Naive thymus-derived CD8-positive, alpha-beta T cell (primary cell): ENCODE measurements at regions not wholly inside any gene's neighbourhood (a gene's known extent, or its start where the extent isn't known, plus 50 kb on each side); places are given as distances from the start of the nearest gene placed in this dataset.
"Not testable (repeated sequence)": the region's sequence is repeated elsewhere in the genome, so short reads cannot be mapped to it uniquely, and the experiment has no call there.

Experiments
- ATAC-seq, 2 donors: fragments of 150-1000 bp; cut with Tn5 transposase in 1 of 2; sonication (Bioruptor Pico), chemical (Tn5 transposase) in 1 of 2; 1 replicate in 1 of 2; 2 replicates in 1 of 2; pipeline ENCODE4 v1.10.0; 2021; ENCODE audit warnings: mild to moderate bottlenecking in 2 of 2, moderate library complexity in 2 of 2
- POLR2A ChIA-PET: fragments of 350-600 bp; sonication (Branson Sonifier 250); formaldehyde crosslinking; loops from one replicate; lab custom pipeline; 2021; ENCODE audit warnings: antibody characterized with exemption; lab: Charles Lee
- DNase-seq, 10 donors: peaks; one replicate each; pipeline versions ENCODE4 v3.0.0 to v3.0.0-alpha.2; 2020 to 2022
- H3K27ac Mint-ChIP-seq, 10 donors: one replicate each; pipeline ENCODE4 v1.8.0; 2020 to 2022; ENCODE audit warnings: mild to moderate bottlenecking in 10 of 10, mixed read lengths in 10 of 10, moderate library complexity in 4 of 10, inconsistent platforms in 1 of 10
- H3K27me3 Mint-ChIP-seq, 5 donors: one replicate each; pipeline ENCODE4 v1.8.0; 2021 to 2022; ENCODE audit warnings: mixed read lengths in 5 of 5
- H3K36me3 Mint-ChIP-seq, 3 donors: one replicate each; pipeline ENCODE4 v1.8.0; 2020 to 2022; ENCODE audit warnings: mixed read lengths in 3 of 3, mild to moderate bottlenecking in 2 of 3, inconsistent platforms in 1 of 3
- H3K4me1 Mint-ChIP-seq, 4 donors: one replicate each; pipeline ENCODE4 v1.8.0; 2021 to 2022; ENCODE audit warnings: mixed read lengths in 4 of 4
- H3K4me3 Mint-ChIP-seq, 10 donors: one replicate each; pipeline ENCODE4 v1.8.0; 2020 to 2022; ENCODE audit warnings: mild to moderate bottlenecking in 10 of 10, mixed read lengths in 10 of 10, moderate library complexity in 6 of 10, inconsistent platforms in 1 of 10
- H3K9me3 Mint-ChIP-seq, 9 donors: one replicate each; pipeline ENCODE4 v1.8.0; 2020 to 2022; ENCODE audit warnings: mixed read lengths in 9 of 9, mild to moderate bottlenecking in 3 of 9, inconsistent platforms in 1 of 9, moderate library complexity in 1 of 9

- ATAC-seq (no peak), DNase-seq (peak in 5 of 10 donors; percentile 5 to 22 (median 11))
- Mint-ChIP-seq H3K4me3 (no peak overlapping the region), H3K36me3 (no peaks in the 10 kb centered on the region), H3K9me3 (no peaks in the 10 kb centered on the region), H3K27me3 (peaks cover 0 to 6% (median 0%) of the 10 kb centered on the region in 5 donors), H3K4me1 (peaks cover 0 to 2% (median under 1%) of the 10 kb centered on the region in 4 donors), H3K27ac (peak overlapping the region in 1 of 10 donors; percentile 62)
- POLR2A ChIA-PET: interaction anchor here (0.6 kb wide), 2 partner anchors 16 to 1534 kb away, joined by 3 to 6 read pairs; no protein-coding TSS in a partner anchor
Observed at GRCh38 chr6:6758915-6759654, 170.6 kb downstream of the LY86 start.

GRCh38 chr6:6760002-6760401, 171.5 kb downstream of the LY86 start:
- no peak for ATAC-seq
- H3K4me1 Mint-ChIP-seq: peaks cover 0 to 2% (median under 1%) of the 10 kb centered on the region in 4 donors
- no peaks in the 10 kb centered on the region for H3K9me3 Mint-ChIP-seq
- DNase-seq: no peak
- no peaks in the 10 kb centered on the region for H3K36me3 Mint-ChIP-seq
- no peak overlapping the region for H3K27ac Mint-ChIP-seq
- no peak overlapping the region for H3K4me3 Mint-ChIP-seq
- POLR2A ChIA-PET: no interaction called here
- H3K27me3 Mint-ChIP-seq: peaks cover 0 to 3% (median 0%) of the 10 kb centered on the region in 5 donors

GRCh38 chr6:6762566-6762965, 174.0 kb downstream of the LY86 start:
- not testable (repeated sequence) for H3K27me3 Mint-ChIP-seq, DNase-seq, ATAC-seq, H3K4me3 Mint-ChIP-seq, H3K4me1 Mint-ChIP-seq, H3K9me3 Mint-ChIP-seq, H3K27ac Mint-ChIP-seq, H3K36me3 Mint-ChIP-seq
- POLR2A ChIA-PET: interaction anchor here (0.6 kb wide), 1 partner anchor 215 kb away, joined by 3 read pairs; no protein-coding TSS in a partner anchor

- Mint-ChIP-seq H3K36me3 (no peaks in the 10 kb centered on the region), H3K27me3 (no peaks in the 10 kb centered on the region), H3K4me1 (no peaks in the 10 kb centered on the region), H3K9me3 (no peaks in the 10 kb centered on the region), H3K4me3 (no peak overlapping the region), H3K27ac (peak overlapping the region in 1 of 10 donors; percentile 14)
- DNase-seq (no peak), ATAC-seq (no peak)
- POLR2A ChIA-PET: no interaction called here
Observed at GRCh38 chr6:6764764-6765434, 176.4 kb downstream of the LY86 start.

- no peaks in the 10 kb centered on the region for H3K9me3 Mint-ChIP-seq
- POLR2A ChIA-PET: interaction anchor here (0.5 kb wide), 1 partner anchor 10 kb away, joined by 3 read pairs; no protein-coding TSS in a partner anchor
- no peaks in the 10 kb centered on the region for H3K4me1 Mint-ChIP-seq
- no peaks in the 10 kb centered on the region for H3K27me3 Mint-ChIP-seq
- H3K4me3 Mint-ChIP-seq: no peak overlapping the region
- no peak for ATAC-seq
- no peaks in the 10 kb centered on the region for H3K36me3 Mint-ChIP-seq
- no peak overlapping the region for H3K27ac Mint-ChIP-seq
- DNase-seq: no peak
Observed at GRCh38 chr6:6766230-6766905, 177.8 kb downstream of the LY86 start.

GRCh38 chr6:6769466-6769865, 180.9 kb downstream of the LY86 start:
- Mint-ChIP-seq H3K27ac (no peak overlapping the region), H3K9me3 (no peaks in the 10 kb centered on the region), H3K36me3 (no peaks in the 10 kb centered on the region), H3K27me3 (peaks cover 0 to 4% (median 0%) of the 10 kb centered on the region in 5 donors), H3K4me3 (no peak overlapping the region), H3K4me1 (peaks cover 0 to 1% (median 0%) of the 10 kb centered on the region in 4 donors)
- ATAC-seq (no peak), DNase-seq (no peak)
- POLR2A ChIA-PET: no interaction called here

GRCh38 chr6:6771224-6771945, 182.9 kb downstream of the LY86 start:
- Mint-ChIP-seq H3K27me3 (peaks cover 0 to 4% (median 0%) of the 10 kb centered on the region in 5 donors), H3K36me3 (no peaks in the 10 kb centered on the region), H3K4me1 (peaks cover 0 to 1% (median 0%) of the 10 kb centered on the region in 4 donors), H3K9me3 (peaks cover 0 to 2% (median 0%) of the 10 kb centered on the region in 9 donors), H3K27ac (no peak overlapping the region), H3K4me3 (no peak overlapping the region)
- DNase-seq: no peak
- POLR2A ChIA-PET: no interaction called here
- no peak for ATAC-seq

GRCh38 chr6:6771964-6772363, 183.4 kb downstream of the LY86 start:
- DNase-seq (no peak), ATAC-seq (no peak)
- peaks cover 0 to 1% (median 0%) of the 10 kb centered on the region in 4 donors for H3K4me1 Mint-ChIP-seq
- no peak overlapping the region for H3K4me3 Mint-ChIP-seq
- H3K9me3 Mint-ChIP-seq: peaks cover 0 to 8% (median 3%) of the 10 kb centered on the region in 9 donors
- peaks cover 0 to 5% (median 2%) of the 10 kb centered on the region in 5 donors for H3K27me3 Mint-ChIP-seq
- H3K36me3 Mint-ChIP-seq: no peaks in the 10 kb centered on the region
- H3K27ac Mint-ChIP-seq: peak overlapping the region in 1 of 10 donors; percentile 19
- POLR2A ChIA-PET: no interaction called here

- Mint-ChIP-seq H3K4me1 (peaks cover 0 to 1% (median 0%) of the 10 kb centered on the region in 4 donors), H3K27me3 (peaks cover 0 to 9% (median 2%) of the 10 kb centered on the region in 5 donors), H3K36me3 (no peaks in the 10 kb centered on the region), H3K27ac (peak overlapping the region in 1 of 10 donors; percentile 73), H3K9me3 (peaks cover 0 to 12% (median 3%) of the 10 kb centered on the region in 9 donors), H3K4me3 (no peak overlapping the region)
- DNase-seq (no peak), ATAC-seq (no peak)
- POLR2A ChIA-PET: no interaction called here
Observed at GRCh38 chr6:6772751-6773150, 184.2 kb downstream of the LY86 start.

- H3K4me1 Mint-ChIP-seq: peaks cover 0 to 1% (median 0%) of the 10 kb centered on the region in 4 donors
- H3K9me3 Mint-ChIP-seq: peaks cover 0 to 12% (median 3%) of the 10 kb centered on the region in 9 donors
- H3K27ac Mint-ChIP-seq: no peak overlapping the region
- POLR2A ChIA-PET: no interaction called here
- no peaks in the 10 kb centered on the region for H3K36me3 Mint-ChIP-seq
- no peak for ATAC-seq
- DNase-seq: no peak
- H3K27me3 Mint-ChIP-seq: peaks cover 0 to 24% (median 6%) of the 10 kb centered on the region in 5 donors
- no peak overlapping the region for H3K4me3 Mint-ChIP-seq
Observed at GRCh38 chr6:6775074-6775473, 186.6 kb downstream of the LY86 start.

- H3K27me3 Mint-ChIP-seq: peaks cover 0 to 24% (median 10%) of the 10 kb centered on the region in 5 donors
- no peaks in the 10 kb centered on the region for H3K36me3 Mint-ChIP-seq
- no peak for DNase-seq
- POLR2A ChIA-PET: no interaction called here
- H3K9me3 Mint-ChIP-seq: peaks cover 0 to 12% (median 3%) of the 10 kb centered on the region in 9 donors
- no peaks in the 10 kb centered on the region for H3K4me1 Mint-ChIP-seq
- ATAC-seq: no peak
- H3K4me3 Mint-ChIP-seq: no peak overlapping the region
- H3K27ac Mint-ChIP-seq: no peak overlapping the region
Observed at GRCh38 chr6:6780231-6780630, 191.7 kb downstream of the LY86 start.
